ENCODE measurements at regions not wholly inside any gene's neighbourhood (a gene's known extent, or its start where the extent isn't known, plus 50 kb on each side); places are given as distances from the start of the nearest gene placed in this dataset.

DNA sequence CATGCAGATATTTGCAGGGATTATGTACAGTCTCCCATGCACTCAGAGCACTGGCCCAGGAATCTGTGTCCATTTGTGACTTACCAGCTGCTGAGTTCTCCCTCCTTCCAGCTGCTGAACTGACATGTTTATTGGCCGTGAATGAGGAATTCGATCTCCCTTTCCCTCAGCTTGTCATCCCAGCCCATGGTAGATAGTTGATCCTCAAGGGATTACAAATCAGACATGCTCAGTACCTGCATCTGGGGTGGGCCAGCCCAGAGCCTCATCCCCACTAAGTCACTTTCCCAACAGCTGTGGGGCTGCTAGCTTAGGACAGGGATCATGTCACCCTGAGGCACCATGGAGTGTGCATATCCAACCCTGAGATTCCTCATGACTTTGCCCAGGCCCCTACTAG is 1284.9 kb upstream of the LRRTM1 start:
- DNase-seq = no peak

DNA sequence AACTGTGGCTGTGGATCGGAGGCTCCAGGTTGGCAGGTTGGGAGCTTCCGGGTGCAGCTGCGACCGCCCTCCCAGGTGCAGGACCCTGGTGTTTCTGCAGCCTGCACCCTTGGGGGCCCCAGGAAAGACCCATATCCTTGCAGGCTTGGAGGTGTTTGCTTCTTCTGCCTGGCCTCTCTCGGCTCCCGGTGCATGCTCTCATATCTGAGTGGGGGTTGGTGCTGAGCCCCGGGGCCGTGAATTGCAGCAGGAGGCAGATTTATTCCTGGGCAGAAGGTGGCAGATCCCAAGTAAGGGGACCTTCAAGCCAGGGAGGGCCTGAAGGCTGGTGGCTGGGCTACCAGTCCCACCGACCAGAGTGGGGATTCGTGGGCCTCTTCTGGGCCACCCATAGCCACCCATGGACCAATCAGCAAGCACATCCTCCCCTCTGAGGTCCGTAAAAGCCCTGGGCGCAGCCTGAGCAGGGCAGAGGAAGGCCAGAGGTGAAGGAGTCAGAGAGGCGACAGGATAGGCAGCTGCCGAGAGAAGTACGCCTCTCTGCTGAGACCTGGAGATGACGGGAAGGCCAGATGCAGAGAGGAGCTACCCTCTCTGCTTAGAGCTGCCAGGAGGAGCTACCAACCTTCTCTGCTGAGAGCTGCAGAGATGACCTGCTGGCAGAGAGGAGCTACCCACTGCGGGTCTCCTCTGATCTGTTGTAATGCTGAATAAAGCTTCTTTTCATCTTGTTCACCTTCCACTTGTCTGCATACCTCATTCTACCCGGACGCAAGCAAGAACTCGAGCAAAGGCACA is 1279.0 kb upstream of the LRRTM1 start:
- DNase-seq = no peak

DNA sequence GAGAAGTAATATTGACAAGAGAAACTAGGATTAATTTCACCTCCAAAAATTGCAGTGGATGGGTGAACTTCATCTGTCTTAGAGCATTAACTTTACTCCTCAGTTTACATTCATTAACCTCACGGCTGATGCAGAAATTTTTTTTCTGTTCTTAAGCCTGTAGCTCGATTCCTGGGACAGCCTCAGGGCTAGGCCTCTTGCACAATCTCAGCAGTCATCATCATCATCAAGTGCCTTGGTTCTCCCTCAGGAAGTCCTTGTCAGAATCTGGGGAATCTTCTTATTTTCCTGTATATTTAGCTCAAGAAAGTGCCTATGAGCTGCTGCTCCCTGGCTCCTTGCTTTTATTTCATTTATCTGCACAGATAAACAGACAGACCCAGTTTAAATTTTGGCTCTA is 1272.2 kb upstream of the LRRTM1 start:
- no peak for DNase-seq

DNA sequence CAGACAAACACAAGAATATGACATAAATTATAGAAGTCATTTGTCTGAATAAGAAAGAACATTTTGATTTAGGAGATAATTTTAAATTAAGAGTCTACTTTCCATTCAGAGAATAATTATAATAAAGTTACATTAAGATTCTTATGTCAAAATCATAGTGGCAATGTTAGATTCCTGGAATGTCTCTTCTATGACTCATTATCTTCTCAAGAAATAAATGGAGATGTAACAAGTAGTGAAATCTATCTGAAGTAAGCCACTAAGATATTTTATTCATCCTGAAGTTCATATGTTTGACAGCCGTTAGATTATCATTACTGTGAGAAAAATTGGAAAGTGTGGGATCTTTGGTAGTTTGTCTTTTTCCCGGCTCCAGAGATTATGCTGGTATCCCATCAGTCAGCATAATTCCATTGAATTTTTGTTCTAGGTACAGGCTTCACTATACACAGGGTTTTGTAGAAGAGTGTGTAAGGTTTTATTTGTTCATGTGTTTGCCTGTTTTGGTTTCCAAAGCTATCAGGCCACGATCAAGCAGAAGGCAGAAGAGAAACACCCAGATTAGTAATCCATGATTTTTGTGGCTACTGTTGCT is 1246.6 kb upstream of the LRRTM1 start:
- no peak for DNase-seq

DNA sequence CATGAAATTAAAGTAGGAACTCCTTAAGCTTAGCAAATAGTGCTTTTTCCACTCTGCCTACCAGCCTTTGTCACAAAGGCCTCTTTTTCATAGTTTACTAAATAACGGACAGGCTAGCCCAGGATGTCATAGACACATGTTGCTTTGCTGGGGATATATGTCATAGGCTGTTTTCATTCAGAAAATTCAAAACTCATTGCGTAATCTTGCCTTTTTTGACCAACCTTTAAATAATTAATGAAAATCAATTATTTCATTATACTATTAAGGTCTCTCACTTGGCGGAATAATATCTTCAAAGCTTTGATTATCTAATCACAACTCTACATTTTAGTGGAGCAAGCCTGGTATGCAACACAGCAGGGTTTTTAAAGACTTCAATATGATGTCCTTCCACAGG is 1245.7 kb upstream of the LRRTM1 start:
- no peak for DNase-seq

DNA sequence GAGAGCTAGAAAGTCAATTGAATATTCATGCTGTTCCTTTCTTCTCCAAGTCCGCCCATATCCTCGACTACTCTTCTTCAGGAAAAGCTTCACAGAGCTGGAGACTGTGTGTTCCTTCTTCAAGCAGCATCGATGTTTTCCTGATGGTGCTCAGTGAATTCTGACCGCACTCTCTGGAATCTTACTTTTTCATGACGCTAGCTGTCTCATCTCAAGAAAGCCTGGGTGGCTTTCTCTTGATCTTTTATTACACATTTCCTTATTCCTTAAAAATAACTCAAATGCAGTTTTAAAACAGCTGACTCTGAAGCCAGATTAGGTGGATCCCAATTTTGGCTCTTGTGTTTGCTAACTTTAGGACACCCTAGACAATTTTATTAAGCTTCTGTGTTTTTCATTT is 1245.1 kb upstream of the LRRTM1 start:
- DNase-seq = no peak

DNA sequence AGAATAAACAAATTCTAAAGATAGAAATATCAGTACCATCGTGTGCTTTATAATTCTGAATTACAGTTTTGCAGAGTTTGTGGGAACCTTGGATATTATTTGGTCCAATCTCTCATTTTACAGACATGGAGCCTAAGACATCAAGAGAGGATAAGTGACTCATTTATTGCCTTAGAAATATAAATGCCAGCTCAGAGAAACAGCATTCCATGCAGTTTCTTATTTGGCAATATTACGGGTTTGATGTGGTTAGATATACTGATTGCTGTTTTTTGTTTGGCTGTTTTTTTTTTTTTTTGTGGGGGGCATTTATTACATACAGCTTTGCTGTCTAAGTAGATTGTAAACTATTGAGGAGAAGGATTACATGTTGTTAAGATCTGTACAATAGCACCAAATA is 1241.1 kb upstream of the LRRTM1 start:
- DNase-seq = no peak

DNA sequence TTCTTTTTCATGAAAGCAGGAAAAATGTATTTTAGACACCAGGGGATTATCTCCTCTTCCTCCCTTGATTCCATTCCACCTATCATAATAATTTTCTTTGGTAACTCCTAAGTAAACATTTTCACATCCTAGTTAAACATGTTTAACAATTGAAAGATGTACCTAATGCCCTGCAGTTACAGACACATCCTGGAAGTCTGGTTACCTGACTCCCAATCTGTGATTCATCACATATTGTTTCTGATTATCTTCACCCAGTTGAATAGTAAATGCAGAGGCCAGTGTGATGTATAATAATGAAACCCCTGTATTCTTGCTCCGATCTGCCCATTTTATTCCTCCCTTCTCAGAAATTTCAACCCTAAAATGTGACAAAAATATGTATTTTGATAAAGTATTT is 1237.6 kb upstream of the LRRTM1 start:
- no peak for DNase-seq

DNA sequence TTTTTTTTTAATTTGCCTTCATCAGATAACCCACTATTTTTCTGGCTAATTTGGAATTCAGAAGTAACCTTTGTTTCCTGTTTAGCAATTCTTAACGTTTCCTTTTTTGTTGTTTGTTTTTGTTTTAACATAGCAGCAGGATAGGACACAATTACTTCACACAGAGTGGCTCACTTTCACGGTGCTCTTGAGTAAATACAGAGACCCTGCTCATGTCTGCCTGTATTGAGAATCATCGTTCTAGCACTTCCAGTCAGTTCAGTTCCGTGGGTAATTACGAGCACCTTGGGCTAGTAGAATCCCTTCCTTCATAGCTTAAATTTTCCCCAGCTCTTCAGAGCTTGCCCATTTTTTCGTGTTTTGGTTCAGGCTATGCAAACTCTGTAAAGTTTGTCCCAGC is 1225.4 kb upstream of the LRRTM1 start:
- DNase-seq = no peak

DNA sequence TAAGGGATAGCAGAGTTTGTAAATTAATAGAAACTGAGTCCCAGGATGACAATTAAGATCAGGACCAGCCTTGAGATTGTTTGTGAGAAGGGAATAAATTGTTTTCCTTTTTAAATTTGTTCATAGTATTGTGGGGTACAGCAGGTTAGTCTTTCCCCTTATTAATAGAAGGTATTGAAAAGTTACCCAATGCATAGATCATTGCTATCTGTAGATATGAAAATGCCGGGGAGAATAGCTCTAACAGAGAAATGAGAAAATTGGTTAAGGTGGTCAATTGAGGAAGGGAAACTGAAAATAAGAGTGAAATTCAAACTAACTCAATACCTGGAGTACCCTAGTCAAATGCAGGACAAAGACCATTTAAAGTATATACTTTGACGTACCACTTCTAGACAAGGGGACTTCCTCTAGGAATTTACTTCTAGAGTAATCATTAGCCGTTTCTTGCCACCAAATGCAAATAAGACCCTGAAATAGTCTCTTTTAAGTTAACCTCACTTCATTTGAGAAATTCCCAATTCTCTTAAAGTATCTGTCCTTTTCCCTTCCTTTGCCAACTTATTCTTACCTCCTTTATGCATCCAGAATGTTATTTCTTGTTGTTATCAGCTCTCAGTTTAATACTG is 1224.4 kb upstream of the LRRTM1 start:
- DNase-seq = no peak

DNA sequence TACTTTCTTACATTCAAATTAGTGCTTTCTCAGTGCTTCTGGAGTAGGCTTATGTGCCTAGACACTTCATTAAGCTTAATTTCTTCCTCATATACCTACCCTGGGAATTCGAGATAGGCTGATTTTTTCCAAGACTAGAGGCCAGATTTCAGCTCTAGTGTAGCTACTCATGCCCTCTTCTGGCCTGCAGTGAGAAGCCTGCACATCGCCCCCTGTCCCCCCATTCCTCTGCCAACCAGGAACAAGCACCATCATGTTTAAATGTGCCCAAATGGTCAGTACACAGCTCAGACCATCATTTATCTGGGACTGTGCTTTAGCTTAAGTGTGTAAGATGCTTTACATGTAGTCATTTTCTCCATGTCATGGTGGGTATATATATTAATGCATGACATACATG is 1218.8 kb upstream of the LRRTM1 start:
- DNase-seq = no peak

DNA sequence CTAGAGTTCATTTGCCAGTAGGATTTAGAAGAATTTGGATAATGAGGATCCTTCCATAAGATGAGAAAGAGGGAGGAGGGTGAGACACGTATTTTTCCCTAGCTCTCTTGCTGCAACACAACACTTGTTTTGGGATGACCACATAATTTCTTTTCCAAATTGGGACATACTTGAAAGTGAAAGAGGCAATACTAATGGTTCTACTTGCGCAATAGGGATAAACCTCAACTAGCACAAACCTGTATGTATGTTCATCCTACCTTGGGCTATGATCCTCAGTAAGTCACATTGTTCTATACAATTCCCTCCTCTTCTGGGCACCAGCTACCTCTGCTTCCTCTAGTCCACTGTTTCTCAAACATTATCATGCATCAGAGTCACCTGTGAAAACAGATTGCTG is 1208.8 kb upstream of the LRRTM1 start:
- no peak for DNase-seq

DNA sequence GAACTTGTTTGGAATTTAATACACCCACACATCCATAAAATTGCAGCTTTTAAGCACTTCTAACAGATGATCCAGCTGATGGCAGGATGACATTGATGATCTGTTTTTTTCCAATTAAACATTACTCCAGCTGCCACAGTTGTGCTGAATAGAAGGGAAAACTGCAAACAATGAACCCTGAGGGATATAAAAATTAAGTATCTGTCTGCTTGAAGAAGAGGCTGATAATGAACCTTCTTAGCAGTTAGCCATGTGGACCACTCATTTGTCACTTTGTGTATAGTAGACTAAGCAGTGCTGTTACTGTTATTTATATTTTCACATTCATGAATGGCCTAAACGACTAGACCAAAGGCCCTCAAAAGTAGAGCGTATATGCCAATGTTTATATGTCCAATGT is 1201.0 kb upstream of the LRRTM1 start:
- DNase-seq = no peak

DNA sequence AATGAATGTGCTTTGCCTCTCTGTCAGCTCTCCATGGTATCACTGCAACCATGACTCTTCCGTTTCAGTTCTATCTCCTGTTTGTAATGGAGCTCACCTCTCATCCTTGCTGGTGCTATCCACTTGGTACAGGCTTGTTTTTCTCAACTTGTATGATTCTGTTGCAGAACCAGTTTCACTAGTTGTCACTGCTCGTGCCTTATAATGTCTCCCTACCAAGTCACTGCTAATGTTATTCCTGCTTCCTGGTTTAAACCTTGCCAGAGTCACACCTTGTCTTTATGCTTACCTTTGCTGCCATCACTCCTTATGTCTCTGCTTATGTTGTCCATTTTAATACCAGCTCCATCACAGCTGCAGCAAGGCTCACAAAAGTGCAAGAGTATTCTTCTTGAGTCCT is 1191.0 kb upstream of the LRRTM1 start:
- DNase-seq = no peak

DNA sequence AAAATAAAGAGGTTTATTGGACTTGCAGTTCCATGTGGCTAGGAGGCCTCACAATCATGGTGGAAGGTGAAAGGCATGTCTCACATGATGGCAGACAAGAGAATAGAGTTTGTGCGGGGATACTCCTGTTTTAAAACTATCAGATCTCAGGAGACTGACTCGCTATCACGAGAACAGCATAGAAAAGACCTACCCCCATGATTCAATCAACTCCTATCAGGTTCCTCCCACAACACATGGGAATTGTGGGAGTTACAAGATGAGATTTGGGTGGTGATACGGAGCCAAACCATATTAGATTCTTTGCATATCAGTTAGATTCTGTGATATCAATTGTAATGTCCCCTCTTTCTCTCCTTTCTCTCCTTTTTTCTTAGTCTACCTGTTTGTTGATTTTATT is 1178.7 kb upstream of the LRRTM1 start:
- no peak for DNase-seq

DNA sequence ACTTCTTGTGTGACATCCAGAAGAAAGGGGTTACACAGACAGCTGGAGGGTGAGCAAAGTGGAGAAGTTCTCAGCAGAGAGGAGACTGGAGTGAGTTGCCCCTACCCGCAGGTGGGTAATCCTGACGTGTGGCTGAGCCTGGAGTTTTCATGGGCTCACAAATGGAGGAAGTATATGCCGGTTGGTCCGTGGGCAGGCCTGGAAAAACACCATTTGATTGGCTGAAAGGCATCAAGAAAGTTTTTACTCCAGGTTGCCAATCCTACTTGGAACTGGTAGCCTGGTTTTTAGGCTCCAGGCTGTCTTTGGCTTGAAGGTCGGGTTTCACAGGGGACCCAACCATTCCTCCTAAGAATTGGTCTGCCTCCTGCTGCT is 1177.4 kb upstream of the LRRTM1 start:
- DNase-seq = no peak

DNA sequence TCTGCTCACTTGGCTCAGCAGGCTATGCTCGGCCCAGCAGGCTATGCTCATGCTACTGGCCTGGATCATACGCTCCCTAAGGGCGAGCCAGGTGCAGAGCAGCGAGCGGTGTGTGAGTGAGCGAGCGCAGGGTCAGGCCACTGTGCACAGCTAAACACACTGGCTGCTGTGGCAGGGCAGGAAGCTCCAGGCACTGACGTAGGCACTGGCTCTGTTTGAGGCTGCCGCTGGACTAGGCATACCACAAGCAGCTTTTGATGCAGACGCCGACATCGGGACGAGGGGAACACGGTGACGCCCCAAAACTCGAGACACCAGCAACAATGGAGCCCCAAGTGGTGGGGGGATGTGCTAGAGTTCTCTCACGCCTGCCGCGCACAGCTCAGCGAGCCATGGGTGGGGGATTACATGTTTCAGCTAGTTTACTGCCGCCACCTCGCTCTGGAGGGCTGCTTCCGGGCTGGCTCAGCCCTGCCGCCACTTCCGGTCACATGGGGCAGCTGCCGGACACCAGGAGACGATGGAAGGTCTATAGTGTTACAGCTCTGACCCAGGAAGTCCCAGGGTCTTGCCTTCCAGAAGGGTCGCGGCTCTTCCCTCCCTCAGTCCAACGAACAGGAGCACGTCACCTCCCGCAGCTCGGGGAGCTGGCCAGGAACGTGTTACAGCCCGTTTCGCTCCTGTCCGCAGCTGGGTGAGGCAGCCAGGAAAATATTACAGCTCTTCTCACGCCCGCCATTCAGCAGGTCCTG is 1176.9 kb upstream of the LRRTM1 start:
- no peak for DNase-seq

DNA sequence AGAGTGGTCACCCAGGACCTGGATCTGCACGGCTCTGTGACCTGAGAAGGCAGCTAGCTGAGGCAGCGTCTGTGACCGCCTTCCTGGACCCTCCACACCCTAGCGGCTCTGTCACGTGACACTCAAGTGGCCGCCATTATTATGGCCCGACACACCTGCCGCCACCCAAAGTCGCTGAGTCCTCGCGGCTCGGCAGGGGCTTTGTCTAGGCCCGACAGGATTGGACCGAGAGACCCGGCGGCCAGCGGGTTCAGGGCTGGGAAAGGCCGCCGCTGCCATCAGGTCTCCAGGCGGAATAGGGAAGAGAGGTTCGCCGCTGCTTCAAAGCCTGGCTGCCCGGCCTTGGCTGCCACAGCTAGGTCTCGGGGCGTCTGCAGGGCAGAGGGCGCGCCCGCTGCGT is 1162.5 kb upstream of the LRRTM1 start:
- no peak for DNase-seq

DNA sequence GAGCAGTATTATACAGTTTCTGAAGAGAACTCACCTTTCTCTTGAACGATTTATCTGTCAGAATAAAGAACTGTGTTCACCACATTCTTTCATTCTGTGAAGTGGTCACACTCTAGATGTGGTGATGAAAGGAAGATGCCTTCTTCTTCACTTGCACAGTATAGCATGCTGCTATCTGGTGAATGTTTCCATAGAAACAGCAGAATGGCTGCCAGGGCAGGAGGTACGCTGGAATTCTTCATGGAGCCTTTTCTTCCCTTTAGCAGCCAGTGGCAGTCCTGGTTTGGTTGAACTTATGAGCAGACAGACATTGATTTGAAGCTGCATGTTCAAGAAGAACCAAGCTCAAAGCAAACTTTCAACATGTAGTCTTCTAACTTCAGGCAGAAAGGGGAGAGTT is 1157.9 kb upstream of the LRRTM1 start:
- DNase-seq = no peak

DNA sequence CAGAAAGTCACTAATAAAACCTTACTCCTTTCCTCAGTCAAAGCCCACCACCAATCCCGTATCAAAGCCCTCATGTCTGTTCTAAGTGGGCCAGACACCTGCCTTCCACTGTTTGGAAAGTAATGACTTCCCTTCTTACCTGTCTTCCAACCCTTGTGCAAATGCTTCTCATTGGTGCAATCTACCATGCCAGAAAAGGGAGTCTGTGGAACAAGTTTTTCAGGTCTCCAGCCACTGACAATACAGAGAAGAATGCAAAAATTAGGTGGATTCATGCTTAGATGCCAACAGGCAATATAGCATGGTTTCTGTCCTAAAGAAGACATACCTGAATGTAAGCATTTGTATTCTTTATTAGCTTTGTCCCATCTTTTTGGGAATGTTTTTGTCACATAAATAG is 1140.6 kb upstream of the LRRTM1 start:
- DNase-seq = no peak

DNA sequence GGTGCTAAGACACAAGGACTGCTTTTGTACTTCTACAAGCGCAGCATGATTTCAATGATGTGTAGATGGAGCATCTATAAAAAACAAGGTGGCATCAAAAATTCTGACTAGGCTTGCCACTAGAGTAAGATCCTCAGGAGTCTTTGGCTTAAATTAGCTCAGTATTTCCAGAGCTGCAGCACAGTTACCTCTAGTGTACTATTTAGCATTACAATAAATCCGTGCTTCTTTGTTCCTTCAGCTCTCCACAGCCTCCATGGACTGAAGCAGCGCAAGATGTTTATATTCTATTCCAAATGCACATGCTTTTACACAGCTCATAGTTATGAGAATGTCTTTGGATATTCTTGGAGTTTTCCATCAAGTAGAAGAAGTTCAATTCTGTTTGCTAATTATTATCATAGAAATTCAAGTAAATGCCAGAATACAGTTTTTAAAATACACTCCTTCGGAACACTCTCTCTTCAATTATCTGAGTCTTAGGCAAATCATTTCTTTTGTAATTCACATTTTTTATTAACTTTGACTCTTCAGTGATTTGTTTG is 1133.0 kb upstream of the LRRTM1 start:
- no peak for DNase-seq

DNA sequence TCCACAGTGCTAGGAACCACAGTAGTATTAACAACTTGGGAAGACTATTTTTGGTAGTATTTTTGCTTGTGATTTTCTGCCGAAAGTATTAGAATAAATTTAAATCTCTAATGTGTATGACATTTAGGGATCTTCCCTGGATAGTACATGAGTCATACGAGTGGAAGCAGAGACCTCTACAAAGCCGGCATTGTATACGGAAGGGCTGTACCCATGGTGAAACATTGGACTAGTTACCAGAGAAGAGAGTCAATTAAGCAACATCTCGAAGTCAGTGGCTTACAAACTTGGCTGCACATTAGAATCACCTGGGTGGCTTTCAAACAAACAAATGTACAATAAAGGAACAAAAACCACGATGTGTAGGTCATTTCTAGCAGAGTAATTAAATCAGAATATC is 1131.7 kb upstream of the LRRTM1 start:
- DNase-seq = no peak

DNA sequence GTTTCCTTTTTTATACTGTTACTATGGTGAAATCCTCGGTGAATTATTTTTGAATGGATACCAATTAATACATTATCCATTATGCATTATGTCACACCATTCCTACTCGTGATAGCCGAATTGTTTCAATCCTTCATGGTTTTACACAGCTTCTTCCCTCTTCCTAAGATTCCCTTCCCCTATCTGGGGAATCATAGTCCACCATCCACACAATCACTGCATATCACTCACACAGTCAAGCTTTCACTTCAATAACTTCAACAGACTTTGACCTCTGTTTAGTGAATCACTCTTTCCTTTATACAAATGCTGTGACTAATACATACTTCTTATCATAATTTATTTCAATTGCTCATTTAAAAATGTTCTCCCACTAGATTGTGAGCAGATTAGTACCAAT is 1108.1 kb upstream of the LRRTM1 start:
- no peak for DNase-seq

DNA sequence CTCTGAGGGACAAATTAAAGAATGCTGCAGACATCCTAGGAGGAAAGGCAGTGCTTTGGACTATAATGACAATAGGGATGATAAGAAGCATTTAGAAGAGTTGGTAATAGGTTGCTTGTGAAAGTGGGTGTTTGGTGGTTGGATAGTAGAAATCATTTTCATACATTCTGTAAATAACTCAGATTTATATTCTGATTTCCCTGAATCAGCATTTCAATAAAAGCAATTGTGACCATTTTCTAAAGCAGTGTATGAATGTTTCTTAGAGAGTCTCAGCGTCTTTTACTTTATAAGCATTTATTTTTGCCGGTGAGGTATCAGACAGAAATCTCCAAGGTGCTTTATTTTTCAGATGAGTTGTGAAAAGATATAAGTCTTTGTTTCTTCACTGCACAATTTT is 1099.0 kb upstream of the LRRTM1 start:
- no peak for DNase-seq

Data from left hindlimb (tissue), 1 donor.